ENCODE measurements at regions not wholly inside any gene's neighbourhood (a gene's known extent, or its start where the extent isn't known, plus 50 kb on each side); places are given as distances from the start of the nearest gene placed in this dataset.

DNA sequence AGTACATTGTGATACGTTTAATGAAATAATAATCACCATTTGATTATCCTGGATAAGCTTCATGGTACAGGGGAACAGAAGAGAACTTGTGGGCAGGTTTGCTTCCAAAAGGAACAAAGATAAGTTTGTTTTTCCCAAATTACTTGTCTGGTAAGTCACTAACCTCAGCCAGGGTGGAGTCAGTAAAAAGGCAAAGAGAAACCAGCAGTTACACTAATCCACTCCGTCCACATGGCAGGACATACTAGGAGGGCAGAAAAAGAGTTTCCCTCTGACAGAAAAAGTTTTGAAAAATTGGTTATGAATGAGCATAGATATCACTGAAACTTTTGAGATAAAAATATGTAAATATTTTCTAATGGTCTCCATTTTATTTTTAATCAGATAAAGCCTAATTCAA is 285.9 kb downstream of the IL15 start:
- FAIRE-seq, result no peak

DNA sequence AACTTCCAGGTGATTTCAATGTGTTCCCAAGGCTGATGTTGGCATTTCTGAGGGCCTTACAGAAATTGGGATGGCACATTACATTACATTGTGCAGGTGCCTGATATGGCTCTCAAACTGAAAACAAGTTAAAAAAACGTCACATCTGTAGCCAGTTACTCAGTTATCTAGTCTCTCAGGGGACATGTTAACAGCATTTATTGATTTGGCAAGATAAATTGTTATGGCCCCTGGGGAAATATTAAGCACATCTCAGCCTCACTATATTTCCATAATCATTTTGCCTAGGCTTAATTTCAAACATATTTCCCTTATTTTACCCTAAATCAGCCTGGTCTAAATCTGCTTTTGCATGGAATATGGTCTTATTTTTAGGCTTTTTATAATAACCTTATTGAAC is 290.0 kb downstream of the IL15 start:
- no peak for FAIRE-seq

DNA sequence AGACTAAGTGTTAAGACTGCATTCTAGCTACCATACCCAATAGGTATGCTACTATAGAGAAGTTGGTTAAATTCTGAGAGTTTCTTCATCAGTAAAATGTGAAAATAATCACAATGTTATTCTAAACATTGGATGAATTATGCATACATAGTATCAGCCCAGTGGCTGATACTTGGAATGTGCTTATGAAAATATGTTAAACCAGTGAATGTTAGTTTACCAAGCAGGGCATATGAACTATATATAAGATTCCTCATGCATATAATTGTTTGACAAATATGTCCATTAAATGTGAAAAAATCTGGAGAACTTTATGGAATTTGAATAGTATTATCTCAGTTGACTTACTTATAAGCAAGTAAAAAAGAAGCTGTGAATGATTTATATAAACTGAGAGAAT is 296.1 kb downstream of the IL15 start:
- FAIRE-seq, result no peak

DNA sequence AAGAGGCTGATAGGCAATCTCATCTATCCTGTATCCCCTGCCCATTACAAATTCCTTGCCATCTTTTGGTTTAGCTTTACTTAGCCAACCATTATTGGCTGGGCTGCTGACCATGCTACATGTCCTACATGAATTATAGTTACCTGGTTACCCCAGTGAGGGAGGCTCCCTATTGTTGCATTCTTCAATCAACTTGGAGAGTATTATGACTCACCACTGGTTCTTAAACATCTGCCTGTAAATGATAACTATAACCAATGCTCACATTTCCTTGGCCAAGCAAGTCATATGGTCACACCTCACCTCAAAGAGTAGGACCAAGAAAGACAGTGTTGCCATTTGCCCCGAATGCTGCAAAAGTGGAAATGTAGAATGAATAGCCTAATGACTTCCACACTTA is 297.6 kb downstream of the IL15 start:
- FAIRE-seq, result no peak

DNA sequence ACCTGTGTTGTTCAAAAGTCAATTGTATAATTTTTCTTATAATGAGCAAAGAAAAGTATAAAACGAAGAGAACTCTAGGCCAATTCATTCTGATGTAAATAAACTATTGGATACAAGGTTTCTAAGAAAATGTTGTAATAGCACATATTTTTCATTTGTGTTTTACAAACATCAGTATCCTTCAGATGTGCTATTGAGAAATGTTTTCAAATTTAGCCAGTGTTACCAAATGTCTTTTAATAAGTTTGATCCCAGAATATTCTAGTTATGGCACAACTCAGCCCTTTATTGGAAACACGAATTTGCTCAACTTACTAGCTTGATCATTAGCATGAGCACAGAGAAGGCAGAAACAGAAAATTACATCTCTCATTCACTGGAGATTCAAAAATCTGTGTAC is 319.3 kb downstream of the IL15 start:
- no peak for FAIRE-seq

DNA sequence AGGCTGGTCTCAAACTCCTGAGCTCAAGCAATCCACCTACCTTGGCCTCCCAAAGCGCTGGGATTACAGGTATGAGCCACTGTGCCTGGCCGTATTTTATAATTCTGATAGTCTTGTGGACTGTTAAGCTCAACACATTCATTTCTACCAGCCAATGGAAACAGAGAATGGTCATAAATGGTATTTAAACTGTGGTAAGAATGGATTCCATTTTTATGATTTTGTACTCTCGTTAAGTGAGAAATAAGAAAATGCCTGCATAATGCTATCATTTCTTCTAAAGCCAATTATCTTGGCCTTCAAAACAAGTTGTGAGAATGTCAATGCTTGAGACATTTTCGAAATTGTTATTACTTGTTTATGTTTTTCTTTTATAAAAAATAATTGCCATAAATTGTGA is 321.0 kb downstream of the IL15 start:
- peak; percentile 98 for FAIRE-seq

DNA sequence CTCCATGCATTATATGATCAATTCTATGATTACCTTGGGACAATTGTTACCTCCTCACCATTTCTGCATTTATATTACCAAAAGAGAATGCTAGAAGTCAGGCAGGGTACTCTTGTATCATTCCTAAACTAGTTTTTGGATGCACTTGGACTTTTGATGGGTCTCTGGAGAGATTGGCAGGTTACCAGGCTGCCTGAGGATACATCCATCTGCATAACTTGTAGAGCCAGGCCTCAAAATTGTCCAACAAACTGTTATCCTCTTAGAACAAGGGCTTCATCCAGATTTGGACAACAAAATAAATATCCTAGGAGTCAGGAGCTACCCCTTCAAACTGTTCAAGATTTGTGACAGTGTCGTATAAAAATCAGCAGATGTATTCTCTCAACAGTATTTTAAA is 326.1 kb downstream of the IL15 start:
- no peak for FAIRE-seq

DNA sequence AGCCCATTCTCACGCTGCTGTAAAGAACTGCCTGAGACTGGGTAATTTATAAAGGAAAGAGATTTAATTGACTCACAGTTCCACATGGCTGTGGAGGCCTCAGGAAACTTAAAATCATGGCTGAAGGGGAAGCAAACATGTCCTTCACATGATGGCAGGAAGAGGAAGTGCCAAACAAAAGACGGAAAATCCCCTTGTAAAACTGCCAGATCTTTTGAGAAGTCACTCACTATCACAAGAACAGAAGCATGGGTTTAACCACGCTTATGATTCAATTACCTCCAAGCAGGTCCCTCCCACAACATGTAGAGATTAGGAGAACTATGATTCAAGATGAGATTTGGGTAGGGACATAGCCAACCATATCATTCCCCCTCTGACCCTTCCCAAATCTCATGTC is 335.5 kb downstream of the IL15 start:
- no peak for FAIRE-seq

DNA sequence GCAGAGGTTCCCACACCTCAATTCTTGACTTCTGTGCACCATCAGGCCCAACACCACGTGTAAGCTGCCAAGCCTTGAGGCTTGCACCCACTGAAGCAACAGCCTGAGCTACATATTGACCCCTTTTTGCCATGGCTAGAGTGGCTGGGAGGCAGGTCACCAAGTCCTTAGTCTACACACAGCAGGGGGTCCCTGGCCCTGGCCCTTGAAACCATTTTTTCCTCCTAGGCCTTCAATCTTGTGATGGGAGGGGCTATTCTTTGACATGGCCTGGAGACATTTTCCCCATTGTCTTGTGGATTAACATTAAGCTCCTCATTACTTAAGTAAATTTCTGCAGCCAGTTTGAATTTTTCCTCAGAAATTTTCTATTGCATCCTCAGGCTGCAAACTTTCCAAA is 336.6 kb downstream of the IL15 start:
- no peak for FAIRE-seq
